ENCODE measurements at regions not wholly inside any gene's neighbourhood (a gene's known extent, or its start where the extent isn't known, plus 50 kb on each side); places are given as distances from the start of the nearest gene placed in this dataset.

GRCh38 chr18:10138719-10139118 is 224.9 kb downstream of the VAPA start:
- H3K36me3 ChIP-seq (ENCODE audit: insufficient read depth, low read length) = no peaks in the 10 kb centered on the region
- no peak overlapping the region for H2AFZ ChIP-seq (ENCODE audit: low read depth, low read length)
- H3K79me2 ChIP-seq (replicated peaks; ENCODE audit: insufficient read depth, low read length) = no peaks in the 10 kb centered on the region
- no peaks in the 10 kb centered on the region for H4K20me1 ChIP-seq (ENCODE audit: insufficient read depth)
- H3K9ac ChIP-seq (ENCODE audit: low read length) = no peak overlapping the region
- H3K4me3 ChIP-seq (ENCODE audit: low read length) = no peak overlapping the region
- H3K9me3 ChIP-seq (ENCODE audit: low read length) = no peaks in the 10 kb centered on the region
- no peaks in the 10 kb centered on the region for H3F3A ChIP-seq (ENCODE audit: insufficient read depth, low read length, poor library complexity, severe bottlenecking)
- H3K9me2 ChIP-seq (ENCODE audit: insufficient read depth, low read length) = no peaks in the 10 kb centered on the region
- TF ChIP-seq EP300 (conservative IDR thresholded peaks at IDR 0.05; ENCODE audit: poor library complexity, severe bottlenecking) = no peak
- no peak for TF ChIP-seq RAD21 (conservative IDR thresholded peaks at IDR 0.05)
- no peak for TF ChIP-seq POLR2AphosphoS5 (IDR thresholded peaks at IDR 0.05)
- TF ChIP-seq REST (IDR thresholded peaks at IDR 0.05; ENCODE audit: borderline replicate concordance) = no peak
- H3K4me2 ChIP-seq (ENCODE audit: low read length) = no peak overlapping the region
- no peaks in the 10 kb centered on the region for H3K27me3 ChIP-seq (ENCODE audit: insufficient read depth, low read depth, low read length)
- H3K27ac ChIP-seq (ENCODE audit: low read length) = no peak overlapping the region

GRCh38 chr18:10139783-10140410 is 226.1 kb downstream of the VAPA start:
- Histone ChIP-seq H3K9ac (ENCODE audit: low read length) (no peak overlapping the region), H4K20me1 (ENCODE audit: insufficient read depth) (no peaks in the 10 kb centered on the region), H3K79me2 (replicated peaks; ENCODE audit: insufficient read depth, low read length) (no peaks in the 10 kb centered on the region), H3K4me2 (ENCODE audit: low read length) (no peak overlapping the region), H3K27ac (ENCODE audit: low read length) (no peak overlapping the region), H3K27me3 (ENCODE audit: insufficient read depth, low read depth, low read length) (no peaks in the 10 kb centered on the region), H3K9me2 (ENCODE audit: insufficient read depth, low read length) (no peaks in the 10 kb centered on the region), H3K4me3 (ENCODE audit: low read length) (no peak overlapping the region), H3K9me3 (ENCODE audit: low read length) (no peaks in the 10 kb centered on the region), H2AFZ (ENCODE audit: low read depth, low read length) (no peak overlapping the region), H3F3A (ENCODE audit: insufficient read depth, low read length, poor library complexity, severe bottlenecking) (no peaks in the 10 kb centered on the region), H3K36me3 (ENCODE audit: insufficient read depth, low read length) (no peaks in the 10 kb centered on the region)
- TF ChIP-seq POLR2AphosphoS5 (IDR thresholded peaks at IDR 0.05) (no peak), RAD21 (conservative IDR thresholded peaks at IDR 0.05) (no peak), EP300 (conservative IDR thresholded peaks at IDR 0.05; ENCODE audit: poor library complexity, severe bottlenecking) (no peak), EZH2 (IDR thresholded peaks at IDR 0.05; ENCODE audit: borderline replicate concordance, insufficient read depth, low read length, poor library complexity, severe bottlenecking) (no peak), MXI1 (conservative IDR thresholded peaks at IDR 0.05; ENCODE audit: poor library complexity, severe bottlenecking) (no peak), CTCF (IDR thresholded peaks at IDR 0.05; ENCODE audit: poor library complexity, severe bottlenecking) (no peak), REST (IDR thresholded peaks at IDR 0.05; ENCODE audit: borderline replicate concordance) (no peak), TAF1 (IDR thresholded peaks at IDR 0.05; ENCODE audit: low read depth) (no peak), SMC3 (conservative IDR thresholded peaks at IDR 0.05; ENCODE audit: poor library complexity) (no peak)
